Subcutaneous abdominal adipose tissue (tissue), 5 donors: ENCODE measurements at regions not wholly inside any gene's neighbourhood (a gene's known extent, or its start where the extent isn't known, plus 50 kb on each side); places are given as distances from the start of the nearest gene placed in this dataset.
A peak's percentile ranks its signal among the peaks of the same experiment; 100 is the strongest.

ENCODE experiments used
- H3K27ac ChIP-seq: one replicate; pipeline ENCODE4 v1.7.0; 2013; ENCODE audit warnings: low read depth, mild to moderate bottlenecking, inconsistent platforms, low read length, moderate library complexity
- H3K27me3 ChIP-seq, 5 donors: one replicate each; pipeline ENCODE4 v1.7.0; 2013; ENCODE audit warnings: low read length in 5 of 5, inconsistent platforms in 1 of 5; ENCODE audit not compliant: control insufficient read depth in 5 of 5, insufficient read depth in 4 of 5
- H3K36me3 ChIP-seq, 5 donors: one replicate each; pipeline ENCODE4 v1.7.0; 2013; ENCODE audit warnings: low read length in 5 of 5; ENCODE audit not compliant: control insufficient read depth in 5 of 5, insufficient read depth in 5 of 5
- H3K4me1 ChIP-seq, 5 donors: one replicate each; pipeline ENCODE4 v1.7.0; 2013; ENCODE audit warnings: low read length in 5 of 5, mild to moderate bottlenecking in 3 of 5, moderate library complexity in 1 of 5; ENCODE audit not compliant: control insufficient read depth in 5 of 5, insufficient read depth in 5 of 5
- H3K4me3 ChIP-seq, 5 donors: one replicate each; pipeline ENCODE4 v1.7.0; 2013; ENCODE audit warnings: low read length in 5 of 5, low read depth in 1 of 5
- H3K9ac ChIP-seq, 5 donors: one replicate each; pipeline ENCODE4 v1.7.0; 2013; ENCODE audit warnings: low read length in 5 of 5, mild to moderate bottlenecking in 4 of 5, moderate library complexity in 3 of 5
- H3K9me3 ChIP-seq, 5 donors: one replicate each; pipeline ENCODE4 v1.7.0; 2013; ENCODE audit warnings: low read length in 5 of 5; ENCODE audit not compliant: control insufficient read depth in 5 of 5
- donor health status: healthy.
- donor health status: healthy.
- donor health status: healthy.
- donor health status: healthy.
- donor health status: healthy.

GRCh38 chr5:118247458-118247857 lies 740.9 kb downstream of the DTWD2 start:
- Histone ChIP-seq H3K9me3 (peaks cover 5 to 28% (median 14%) of the 10 kb centered on the region in 5 donors), H3K4me1 (no peaks in the 10 kb centered on the region), H3K27me3 (no peaks in the 10 kb centered on the region), H3K9ac (no peak overlapping the region), H3K4me3 (peak overlapping the region in 2 of 5 donors; percentile 7 to 8), H3K36me3 (no peaks in the 10 kb centered on the region), H3K27ac (no peak overlapping the region)

GRCh38 chr5:118243613-118244012 lies 744.7 kb downstream of the DTWD2 start:
- no peaks in the 10 kb centered on the region for H3K27me3 ChIP-seq
- no peak overlapping the region for H3K27ac ChIP-seq
- H3K4me1 ChIP-seq = no peaks in the 10 kb centered on the region
- H3K9ac ChIP-seq = no peak overlapping the region
- H3K4me3 ChIP-seq = no peak overlapping the region
- H3K36me3 ChIP-seq = no peaks in the 10 kb centered on the region
- H3K9me3 ChIP-seq = peaks cover 0 to 11% (median 10%) of the 10 kb centered on the region in 5 donors

GRCh38 chr5:118243068-118243467 lies 745.3 kb downstream of the DTWD2 start:
- Histone ChIP-seq H3K4me3 (no peak overlapping the region), H3K27ac (no peak overlapping the region), H3K36me3 (no peaks in the 10 kb centered on the region), H3K27me3 (no peaks in the 10 kb centered on the region), H3K4me1 (no peaks in the 10 kb centered on the region), H3K9me3 (peaks cover 0 to 9% (median 7%) of the 10 kb centered on the region in 5 donors), H3K9ac (no peak overlapping the region)

GRCh38 chr5:118236108-118236849 lies 752.1 kb downstream of the DTWD2 start:
- Histone ChIP-seq H3K4me3 (no peak overlapping the region), H3K9ac (no peak overlapping the region)

GRCh38 chr5:118233606-118234005 lies 754.7 kb downstream of the DTWD2 start:
- no peak overlapping the region for H3K4me3 ChIP-seq
- H3K9ac ChIP-seq = no peak overlapping the region
- H3K27ac ChIP-seq = no peak overlapping the region
- no peaks in the 10 kb centered on the region for H3K27me3 ChIP-seq
- no peaks in the 10 kb centered on the region for H3K4me1 ChIP-seq
- no peaks in the 10 kb centered on the region for H3K36me3 ChIP-seq
- no peaks in the 10 kb centered on the region for H3K9me3 ChIP-seq

More at GRCh38 chr5:118236108-118236849, 752.1 kb downstream of the DTWD2 start:
- no peaks in the 10 kb centered on the region for H3K9me3 ChIP-seq
- no peaks in the 10 kb centered on the region for H3K36me3 ChIP-seq
- no peak overlapping the region for H3K27ac ChIP-seq
- no peaks in the 10 kb centered on the region for H3K4me1 ChIP-seq
- no peaks in the 10 kb centered on the region for H3K27me3 ChIP-seq

- no peak overlapping the region for H3K4me3 ChIP-seq
- no peaks in the 10 kb centered on the region for H3K9me3 ChIP-seq
- H3K9ac ChIP-seq = no peak overlapping the region
- no peaks in the 10 kb centered on the region for H3K4me1 ChIP-seq
- H3K36me3 ChIP-seq = no peaks in the 10 kb centered on the region
- H3K27ac ChIP-seq = no peak overlapping the region
- H3K27me3 ChIP-seq = no peaks in the 10 kb centered on the region
These were observed 759.9 kb downstream of the DTWD2 start for GRCh38 chr5:118228489-118228888.

GRCh38 chr5:118224546-118224945 lies 763.8 kb downstream of the DTWD2 start:
- Histone ChIP-seq H3K27ac (no peak overlapping the region), H3K4me1 (no peaks in the 10 kb centered on the region), H3K27me3 (no peaks in the 10 kb centered on the region), H3K4me3 (no peak overlapping the region), H3K36me3 (no peaks in the 10 kb centered on the region), H3K9ac (no peak overlapping the region), H3K9me3 (no peaks in the 10 kb centered on the region)

- no peak overlapping the region for H3K4me3 ChIP-seq
- H3K27ac ChIP-seq = no peak overlapping the region
- H3K4me1 ChIP-seq = no peaks in the 10 kb centered on the region
- H3K27me3 ChIP-seq = no peaks in the 10 kb centered on the region
- peaks cover 0 to 4% (median 0%) of the 10 kb centered on the region in 5 donors for H3K9me3 ChIP-seq
- no peak overlapping the region for H3K9ac ChIP-seq
- H3K36me3 ChIP-seq = no peaks in the 10 kb centered on the region
These were observed 767.7 kb downstream of the DTWD2 start for GRCh38 chr5:118220556-118221195.

GRCh38 chr5:118211606-118212005 lies 776.7 kb downstream of the DTWD2 start:
- H3K9me3 ChIP-seq = peaks cover 2 to 22% (median 19%) of the 10 kb centered on the region in 5 donors
- H3K9ac ChIP-seq = no peak overlapping the region
- H3K27me3 ChIP-seq = no peaks in the 10 kb centered on the region
- H3K4me1 ChIP-seq = no peaks in the 10 kb centered on the region
- no peak overlapping the region for H3K4me3 ChIP-seq
- H3K27ac ChIP-seq = no peak overlapping the region
- no peaks in the 10 kb centered on the region for H3K36me3 ChIP-seq

- Histone ChIP-seq H3K9me3 (peaks cover 2 to 22% (median 19%) of the 10 kb centered on the region in 5 donors), H3K4me3 (no peak overlapping the region), H3K4me1 (no peaks in the 10 kb centered on the region), H3K27ac (no peak overlapping the region), H3K27me3 (no peaks in the 10 kb centered on the region), H3K36me3 (no peaks in the 10 kb centered on the region), H3K9ac (no peak overlapping the region)
These were observed 780.3 kb downstream of the DTWD2 start for GRCh38 chr5:118208031-118208453.
